Body of pancreas (tissue), 4 donors: ENCODE measurements at regions not wholly inside any gene's neighbourhood (a gene's known extent, or its start where the extent isn't known, plus 50 kb on each side); places are given as distances from the start of the nearest gene placed in this dataset.

Experiments used
- ATAC-seq: fragments of 150-250 bp; one replicate; pipeline ENCODE4 v1.9.1; 2016
- DNase-seq, 4 donors: peaks; one replicate each; pipeline ENCODE4 v3.0.0-alpha.2; 2019
- H3K27ac ChIP-seq, 4 donors: fragments of 200-600 bp; sonication (generic); 1 replicate in 3 of 4; 2 replicates in 1 of 4; pipeline versions ENCODE4 v1.5.1 to v1.6.1; 2016 to 2019; ENCODE audit warnings: mild to moderate bottlenecking in 1 of 4, mixed read lengths in 1 of 4, moderate library complexity in 1 of 4
- H3K27me3 ChIP-seq, 2 donors: fragments of 200-600 bp; sonication (generic); one replicate each; pipeline ENCODE4 v1.6.0; 2016; ENCODE audit warnings: mild to moderate bottlenecking in 1 of 2
- H3K36me3 ChIP-seq, 2 donors: fragments of 200-600 bp; sonication (generic); replicated peaks in 1 of 2; 2 replicates each; pipeline ENCODE4 v1.5.1; 2016; ENCODE audit warnings: low read depth in 2 of 2; ENCODE audit not compliant: insufficient read depth in 1 of 2
- H3K4me1 ChIP-seq: fragments of 200-600 bp; sonication (generic); one replicate; pipeline ENCODE4 v1.6.0; 2016
- H3K4me3 ChIP-seq, 2 donors: fragments of 200-600 bp; sonication (generic); 1 replicate in 1 of 2; 2 replicates in 1 of 2; pipeline ENCODE4 v1.5.1; 2016 to 2019
- H3K9me3 ChIP-seq, 3 donors: fragments of 200-600 bp; sonication (generic); 1 replicate in 2 of 3; 2 replicates in 1 of 3; pipeline ENCODE4 v1.5.1; 2016
- POLR2A ChIP-seq, 3 donors: fragments of 450-650 bp; IDR thresholded peaks; one replicate each; pipeline ENCODE4 v1.6.1; 2016; ENCODE audit warnings: antibody characterized with exemption in 3 of 3, mild to moderate bottlenecking in 2 of 3
- WGBS, 2 donors: methylation state at CpG; one replicate each; pipeline ENCODE4 v1.1.5; 2017; 5-methylcytosine and 5-hydroxymethylcytosine counted together
- intact Hi-C: fragments of 100-400 bp; cut with DNase I; formaldehyde crosslinking; loops from one replicate; pipeline ENCODE4 v1.15.1; 2023
- TF ChIP-seq, protein P1 (sequence below), 7 experiments: fragments of 450-650 bp in 4 of 7; fragments of 200-600 bp in 3 of 7; sonication (generic) in 3 of 7; IDR thresholded peaks; one replicate each; pipeline ENCODE4 v1.5.1; 2016 to 2019; ENCODE audit warnings: antibody characterized with exemption in 7 of 7

DNA sequence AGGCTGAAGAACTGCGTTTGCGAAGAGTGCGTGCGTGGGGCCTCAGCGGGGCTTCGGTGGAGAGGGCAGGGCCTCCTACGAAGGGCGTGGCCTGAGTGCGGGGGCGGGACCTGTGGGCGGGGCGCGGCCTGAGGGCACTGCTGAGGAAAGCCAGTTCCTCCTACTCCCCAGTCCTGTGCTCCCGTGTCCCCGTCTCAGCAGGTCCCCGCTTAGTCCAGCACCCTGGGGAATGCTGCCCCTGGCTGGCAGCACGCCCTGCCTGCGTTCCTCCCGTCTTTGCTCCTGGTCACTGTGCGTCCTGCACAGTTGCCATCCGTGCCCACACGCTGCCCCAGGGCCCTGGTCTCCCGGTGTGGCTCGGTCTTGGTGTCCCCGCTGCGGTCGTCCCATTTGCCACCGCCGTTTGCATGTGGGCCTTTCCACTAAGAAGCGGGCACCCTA lies 177.1 kb downstream of the ZNF248 start:
- H3K36me3 ChIP-seq: no peaks in the 10 kb centered on the region
- no peaks in the 10 kb centered on the region for H3K27me3 ChIP-seq
- no peaks in the 10 kb centered on the region for H3K4me1 ChIP-seq
- DNase-seq (no peak), ATAC-seq (no peak)
- intact Hi-C loops: no loop called here
- 80 to 88% methylated on average over 24 to 30 of the region's 30 CpGs for WGBS, 2 donors
- no peak for TF ChIP-seq POLR2A (IDR thresholded peaks at IDR 0.05)
- TF ChIP-seq, protein P1, sequence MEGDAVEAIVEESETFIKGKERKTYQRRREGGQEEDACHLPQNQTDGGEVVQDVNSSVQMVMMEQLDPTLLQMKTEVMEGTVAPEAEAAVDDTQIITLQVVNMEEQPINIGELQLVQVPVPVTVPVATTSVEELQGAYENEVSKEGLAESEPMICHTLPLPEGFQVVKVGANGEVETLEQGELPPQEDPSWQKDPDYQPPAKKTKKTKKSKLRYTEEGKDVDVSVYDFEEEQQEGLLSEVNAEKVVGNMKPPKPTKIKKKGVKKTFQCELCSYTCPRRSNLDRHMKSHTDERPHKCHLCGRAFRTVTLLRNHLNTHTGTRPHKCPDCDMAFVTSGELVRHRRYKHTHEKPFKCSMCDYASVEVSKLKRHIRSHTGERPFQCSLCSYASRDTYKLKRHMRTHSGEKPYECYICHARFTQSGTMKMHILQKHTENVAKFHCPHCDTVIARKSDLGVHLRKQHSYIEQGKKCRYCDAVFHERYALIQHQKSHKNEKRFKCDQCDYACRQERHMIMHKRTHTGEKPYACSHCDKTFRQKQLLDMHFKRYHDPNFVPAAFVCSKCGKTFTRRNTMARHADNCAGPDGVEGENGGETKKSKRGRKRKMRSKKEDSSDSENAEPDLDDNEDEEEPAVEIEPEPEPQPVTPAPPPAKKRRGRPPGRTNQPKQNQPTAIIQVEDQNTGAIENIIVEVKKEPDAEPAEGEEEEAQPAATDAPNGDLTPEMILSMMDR (IDR thresholded peaks at IDR 0.05): no peak
- H3K4me3 ChIP-seq: no peak overlapping the region
- H3K9me3 ChIP-seq: no peaks in the 10 kb centered on the region
- H3K27ac ChIP-seq: no peak overlapping the region

DNA sequence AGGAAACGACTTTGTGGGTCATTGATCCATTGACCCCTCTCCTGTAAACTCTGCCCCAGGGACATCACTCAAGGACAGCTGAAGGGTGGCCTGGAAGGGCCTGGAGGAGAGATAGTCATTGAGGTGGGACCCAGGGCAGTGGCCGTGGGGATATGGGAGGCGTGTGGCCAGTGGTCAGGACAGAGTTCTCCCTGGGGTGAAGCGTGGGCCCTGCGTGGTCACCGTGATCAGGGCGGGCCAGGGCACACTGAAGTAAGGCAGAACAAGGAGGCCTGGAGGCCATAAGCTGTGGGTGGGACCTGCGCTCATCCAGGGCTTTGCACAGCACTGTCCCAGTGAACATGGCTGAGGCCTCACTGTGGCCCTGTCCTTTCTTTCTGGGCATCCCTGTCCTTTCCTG lies 177.9 kb downstream of the ZNF248 start:
- H3K27ac ChIP-seq: no peak overlapping the region
- H3K27me3 ChIP-seq: no peaks in the 10 kb centered on the region
- no peaks in the 10 kb centered on the region for H3K9me3 ChIP-seq
- H3K4me1 ChIP-seq: no peaks in the 10 kb centered on the region
- ATAC-seq: no peak
- no peak overlapping the region for H3K4me3 ChIP-seq
- DNase-seq: no peak
- TF ChIP-seq, protein P1 (IDR thresholded peaks at IDR 0.05): no peak
- no peak for TF ChIP-seq POLR2A (IDR thresholded peaks at IDR 0.05)
- WGBS, 2 donors: 67 to 81% methylated on average over 4 to 6 of the region's 8 CpGs
- intact Hi-C loops: no loop called here
- no peaks in the 10 kb centered on the region for H3K36me3 ChIP-seq

DNA sequence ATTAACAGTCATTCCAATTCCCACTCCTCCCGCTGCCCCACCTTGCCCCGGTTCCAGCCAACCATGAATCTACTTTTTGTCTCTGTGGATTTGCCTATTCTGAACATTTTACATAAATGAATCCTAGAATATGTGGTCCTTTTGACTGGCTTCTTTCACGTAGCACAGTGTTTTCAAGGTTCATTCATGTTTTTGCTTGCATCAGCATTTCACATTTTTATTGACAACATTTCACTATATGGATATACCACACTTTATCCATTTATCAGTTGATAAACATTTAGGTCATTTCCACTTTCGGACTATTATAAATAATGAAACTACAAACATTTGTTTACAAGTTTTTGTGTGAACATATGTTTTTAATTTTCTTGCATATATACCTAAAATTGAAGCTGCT lies 182.0 kb downstream of the ZNF248 start:
- WGBS, 2 donors: 57 to 59% methylated on average over 4 of the region's 4 CpGs

DNA sequence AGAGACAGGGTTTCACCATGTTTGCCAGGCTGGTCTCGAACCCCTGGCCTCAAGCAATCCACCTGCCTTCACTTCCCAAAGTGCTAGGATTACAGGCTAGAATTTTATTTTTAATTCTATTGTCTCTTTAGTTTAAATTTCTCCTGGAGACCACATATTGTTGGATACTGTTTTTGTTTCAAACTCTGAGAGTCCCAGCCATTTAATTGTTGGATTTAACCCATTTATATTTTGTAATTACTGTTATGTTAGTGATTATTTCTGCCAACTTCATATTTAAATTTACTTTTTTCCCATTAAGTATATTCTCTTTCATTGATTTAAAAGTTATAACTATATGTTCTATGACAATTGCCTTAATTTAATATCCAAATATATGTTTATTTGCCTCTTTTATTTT lies 185.6 kb downstream of the ZNF248 start:
- Histone ChIP-seq H3K4me1 (no peaks in the 10 kb centered on the region), H3K27me3 (no peaks in the 10 kb centered on the region), H3K4me3 (no peak overlapping the region), H3K9me3 (no peaks in the 10 kb centered on the region), H3K27ac (no peak overlapping the region), H3K36me3 (no peaks in the 10 kb centered on the region)
- TF ChIP-seq POLR2A (IDR thresholded peaks at IDR 0.05): no peak
- TF ChIP-seq, protein P1 (IDR thresholded peaks at IDR 0.05): no peak
- DNase-seq (no peak), ATAC-seq (no peak)
- WGBS, 2 donors: 13 to 20% methylated on average over 1 of the region's 1 CpG
- intact Hi-C loops: no loop called here

More for the DNA sequence above, 182.0 kb downstream of the ZNF248 start:
- H3K27ac ChIP-seq: no peak overlapping the region
- intact Hi-C loops: no loop called here
- H3K9me3 ChIP-seq: no peaks in the 10 kb centered on the region
- no peak overlapping the region for H3K4me3 ChIP-seq
- no peaks in the 10 kb centered on the region for H3K4me1 ChIP-seq
- no peaks in the 10 kb centered on the region for H3K36me3 ChIP-seq
- ATAC-seq (no peak), DNase-seq (no peak)
- TF ChIP-seq POLR2A (IDR thresholded peaks at IDR 0.05): no peak
- TF ChIP-seq, protein P1 (IDR thresholded peaks at IDR 0.05): no peak
- no peaks in the 10 kb centered on the region for H3K27me3 ChIP-seq

DNA sequence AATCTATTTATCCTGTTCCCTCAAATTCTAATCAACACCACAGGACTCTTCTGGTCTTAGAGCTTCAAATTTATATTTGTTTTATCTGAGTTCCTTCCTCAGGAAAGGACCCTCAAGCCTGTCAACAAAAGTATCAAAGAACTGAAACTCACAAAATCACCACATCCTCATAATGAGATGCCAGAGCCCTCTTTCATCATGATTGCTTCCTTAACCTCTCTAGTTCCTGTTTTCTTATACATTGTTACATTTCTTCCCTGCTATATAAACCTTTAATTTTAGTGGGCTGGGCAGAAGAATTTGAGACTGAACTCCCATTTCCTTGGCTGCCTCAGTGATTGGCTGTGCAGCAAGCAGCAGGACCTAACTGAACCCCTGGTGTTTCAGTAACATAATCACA lies 189.7 kb downstream of the ZNF248 start:
- ATAC-seq: no peak
- Histone ChIP-seq H3K27ac (no peak overlapping the region), H3K27me3 (no peaks in the 10 kb centered on the region), H3K36me3 (no peaks in the 10 kb centered on the region), H3K9me3 (peaks cover 0 to 5% (median 0%) of the 10 kb centered on the region in 3 donors), H3K4me1 (no peaks in the 10 kb centered on the region), H3K4me3 (no peak overlapping the region)
- intact Hi-C loops: no loop called here
- no peak for DNase-seq
- TF ChIP-seq, protein P1 (IDR thresholded peaks at IDR 0.05): no peak
- no peak for TF ChIP-seq POLR2A (IDR thresholded peaks at IDR 0.05)
